Endothelial cell of umbilical vein (primary cell): ENCODE measurements at regions not wholly inside any gene's neighbourhood (a gene's known extent, or its start where the extent isn't known, plus 50 kb on each side); places are given as distances from the start of the nearest gene placed in this dataset.
"Not testable (repeated sequence)": the region's sequence is repeated elsewhere in the genome, so short reads cannot be mapped to it uniquely, and the experiment has no call there.

Experiments used
- EZH2 ChIP-seq: IDR thresholded peaks from 2 replicates; pipeline ENCODE4 v1.6.1; 2012; ENCODE audit warnings: borderline replicate concordance, low read depth, mild to moderate bottlenecking, moderate library complexity, low read length, inconsistent platforms; ENCODE audit not compliant: severe bottlenecking
- MAX ChIP-seq: IDR thresholded peaks from 2 replicates; pipeline ENCODE4 v1.6.1; 2011; ENCODE audit not compliant: insufficient read depth, insufficient read length
- MYC ChIP-seq: IDR thresholded peaks from one replicate; pipeline ENCODE4 v1.6.1; 2011; ENCODE audit warnings: mild to moderate bottlenecking, low read depth, low read length
- POLR2A ChIP-seq: IDR thresholded peaks from 2 replicates; pipeline ENCODE4 v1.6.1; 2012; ENCODE audit warnings: low read depth, mild to moderate bottlenecking, control low read depth, low read length
- POLR2AphosphoS5 ChIP-seq: IDR thresholded peaks from 2 replicates; pipeline ENCODE4 v1.6.1; 2012; ENCODE audit warnings: low read depth, mild to moderate bottlenecking, control low read depth, low read length, moderate library complexity; ENCODE audit not compliant: insufficient read depth
- TF ChIP-seq, protein P1 (sequence below), 2 donors: IDR thresholded peaks; 1 replicate in 1 of 2; 2 replicates in 1 of 2; pipeline ENCODE4 v1.5.1; 2011; ENCODE audit warnings: low read length in 2 of 2, mild to moderate bottlenecking in 2 of 2, moderate library complexity in 2 of 2, control low read depth in 1 of 2, inconsistent platforms in 1 of 2, low read depth in 1 of 2; ENCODE audit not compliant: insufficient read depth in 1 of 2; ENCODE audit errors: extremely low read depth in 1 of 2

GRCh38 chr7:65656494-65657188 lies 216.2 kb upstream of the VKORC1L1 start:
- TF ChIP-seq EZH2, POLR2AphosphoS5, MYC, POLR2A, MAX: not testable (repeated sequence)
- TF ChIP-seq, protein P1, sequence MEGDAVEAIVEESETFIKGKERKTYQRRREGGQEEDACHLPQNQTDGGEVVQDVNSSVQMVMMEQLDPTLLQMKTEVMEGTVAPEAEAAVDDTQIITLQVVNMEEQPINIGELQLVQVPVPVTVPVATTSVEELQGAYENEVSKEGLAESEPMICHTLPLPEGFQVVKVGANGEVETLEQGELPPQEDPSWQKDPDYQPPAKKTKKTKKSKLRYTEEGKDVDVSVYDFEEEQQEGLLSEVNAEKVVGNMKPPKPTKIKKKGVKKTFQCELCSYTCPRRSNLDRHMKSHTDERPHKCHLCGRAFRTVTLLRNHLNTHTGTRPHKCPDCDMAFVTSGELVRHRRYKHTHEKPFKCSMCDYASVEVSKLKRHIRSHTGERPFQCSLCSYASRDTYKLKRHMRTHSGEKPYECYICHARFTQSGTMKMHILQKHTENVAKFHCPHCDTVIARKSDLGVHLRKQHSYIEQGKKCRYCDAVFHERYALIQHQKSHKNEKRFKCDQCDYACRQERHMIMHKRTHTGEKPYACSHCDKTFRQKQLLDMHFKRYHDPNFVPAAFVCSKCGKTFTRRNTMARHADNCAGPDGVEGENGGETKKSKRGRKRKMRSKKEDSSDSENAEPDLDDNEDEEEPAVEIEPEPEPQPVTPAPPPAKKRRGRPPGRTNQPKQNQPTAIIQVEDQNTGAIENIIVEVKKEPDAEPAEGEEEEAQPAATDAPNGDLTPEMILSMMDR (IDR thresholded peaks at IDR 0.05; ENCODE audit: extremely low read depth in 1 of 2, insufficient read depth in 1 of 2, low read depth in 1 of 2, low read length in 2 of 2): not testable (repeated sequence)
